Choroid plexus epithelial cell (primary cell): ENCODE measurements at regions not wholly inside any gene's neighbourhood (a gene's known extent, or its start where the extent isn't known, plus 50 kb on each side); places are given as distances from the start of the nearest gene placed in this dataset.
"Not testable (repeated sequence)": the region's sequence is repeated elsewhere in the genome, so short reads cannot be mapped to it uniquely, and the experiment has no call there.

ENCODE experiments used
- DNase-seq: peaks from one replicate; pipeline ENCODE4 v3.0.0-alpha.2; 2010; ENCODE audit warnings: low read depth
- H3K4me3 ChIP-seq: 2 replicates; pipeline ENCODE4 v1.5.1; 2011; ENCODE audit warnings: low read depth, mild to moderate bottlenecking, control low read depth, low read length, moderate library complexity
- CTCF ChIP-seq: conservative IDR thresholded peaks from 2 replicates; pipeline ENCODE4 v1.5.1; 2011; ENCODE audit warnings: low read depth, mild to moderate bottlenecking, control low read depth, inconsistent platforms, low read length, moderate library complexity

- H3K4me3 ChIP-seq: no peak overlapping the region
- no peak for DNase-seq
- TF ChIP-seq CTCF: no peak
These were observed 142.3 kb upstream of the TSC22D1 start for GRCh38 chr13:44718467-44718866.

- TF ChIP-seq CTCF: no peak
- H3K4me3 ChIP-seq: no peak overlapping the region
- no peak for DNase-seq
These were observed 139.4 kb upstream of the TSC22D1 start for GRCh38 chr13:44715287-44716230.

GRCh38 chr13:44713788-44714469 lies 137.8 kb upstream of the TSC22D1 start:
- no peak for TF ChIP-seq CTCF
- DNase-seq: peak; percentile 96

GRCh38 chr13:44711706-44712105 lies 135.6 kb upstream of the TSC22D1 start:
- DNase-seq: no peak
- TF ChIP-seq CTCF: no peak
- no peak overlapping the region for H3K4me3 ChIP-seq

More at GRCh38 chr13:44713788-44714469, 137.8 kb upstream of the TSC22D1 start:
- no peak overlapping the region for H3K4me3 ChIP-seq

- TF ChIP-seq CTCF: no peak
- no peak overlapping the region for H3K4me3 ChIP-seq
- peak; percentile 94 for DNase-seq
These were observed 134.4 kb upstream of the TSC22D1 start for GRCh38 chr13:44710576-44710975.

GRCh38 chr13:44704811-44705210 lies 128.7 kb upstream of the TSC22D1 start:
- not testable (repeated sequence) for DNase-seq, H3K4me3 ChIP-seq

- peak; percentile 72 for DNase-seq
- no peak overlapping the region for H3K4me3 ChIP-seq
- no peak for TF ChIP-seq CTCF
These were observed 127.2 kb upstream of the TSC22D1 start for GRCh38 chr13:44703371-44703770.
